Activated T-cell treated with anti-CD3 and anti-CD28 coated beads for 24 hours (primary cell): ENCODE measurements at regions not wholly inside any gene's neighbourhood (a gene's known extent, or its start where the extent isn't known, plus 50 kb on each side); places are given as distances from the start of the nearest gene placed in this dataset.

Experiments used
- DNase-seq: peaks from one replicate; pipeline ENCODE4 v3.0.0-alpha.2; 2020; ENCODE audit warnings: low read depth

DNA sequence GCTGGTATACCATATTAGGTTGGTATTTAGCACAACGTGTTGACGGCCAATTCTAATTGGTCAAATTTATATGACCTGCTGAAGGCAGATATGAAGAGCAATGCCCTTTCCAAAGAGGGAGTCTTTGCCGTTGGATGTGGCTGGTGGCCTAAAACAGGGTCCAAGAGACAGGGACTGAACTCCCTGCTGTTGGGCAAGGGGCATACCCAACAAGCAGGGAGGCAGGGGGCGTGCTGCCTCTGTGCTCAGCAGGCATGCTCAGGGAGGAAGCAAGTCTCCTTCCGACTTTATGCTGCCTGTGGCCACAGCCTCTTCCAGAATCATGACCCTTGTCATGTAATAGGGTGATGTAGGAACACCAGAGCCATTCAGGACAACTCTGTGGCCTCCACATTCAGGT lies 167.7 kb upstream of the NPVF start:
- no peak for DNase-seq

DNA sequence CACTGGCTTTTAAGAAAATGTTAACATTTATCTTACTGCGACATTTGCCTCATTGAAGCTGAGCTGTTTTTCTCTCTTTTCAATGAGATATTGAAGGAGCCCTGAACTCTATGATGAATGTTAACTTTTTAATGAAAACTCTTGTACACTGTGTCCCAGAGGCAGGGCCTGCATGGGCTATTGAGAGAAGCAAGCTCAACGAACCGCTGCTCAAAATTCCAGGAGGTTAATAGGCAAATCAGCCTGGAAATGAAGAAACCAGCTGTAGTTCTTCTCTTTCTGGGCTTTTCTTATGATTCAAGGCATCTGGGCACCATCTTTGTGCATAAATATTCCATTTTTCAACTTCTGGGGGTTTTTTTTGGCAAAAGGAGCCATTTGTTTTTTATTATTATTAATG lies 168.4 kb upstream of the NPVF start:
- no peak for DNase-seq

GRCh38 chr7:25398418-25398817 lies 170.1 kb upstream of the NPVF start:
- no peak for DNase-seq

- DNase-seq = no peak
These were observed 170.9 kb upstream of the NPVF start for GRCh38 chr7:25399000-25399750.

GRCh38 chr7:25402532-25402931 lies 174.2 kb upstream of the NPVF start:
- no peak for DNase-seq

DNA sequence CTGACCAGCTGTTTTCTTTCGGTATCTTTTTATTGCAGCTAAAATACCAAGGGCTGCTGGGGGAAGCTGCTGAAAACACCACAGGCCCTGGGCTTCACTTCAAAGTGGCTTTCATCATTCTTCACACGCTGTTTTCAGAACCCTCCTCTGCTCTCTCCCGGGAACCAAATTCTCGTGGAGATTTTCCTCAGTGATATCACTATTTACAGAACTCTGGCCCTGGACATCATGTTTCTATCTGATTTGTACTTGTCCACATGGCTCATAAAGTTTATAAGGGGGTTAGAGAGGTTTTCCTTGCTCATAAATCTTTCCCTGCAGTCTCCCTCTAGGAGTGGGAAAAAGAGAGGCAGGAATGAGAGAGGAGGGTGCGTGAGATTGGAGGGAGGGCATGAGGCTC lies 177.4 kb upstream of the NPVF start:
- DNase-seq = no peak

GRCh38 chr7:25407053-25407452 lies 178.8 kb upstream of the NPVF start:
- DNase-seq = no peak

GRCh38 chr7:25408012-25408687 lies 179.9 kb upstream of the NPVF start:
- DNase-seq = no peak

DNA sequence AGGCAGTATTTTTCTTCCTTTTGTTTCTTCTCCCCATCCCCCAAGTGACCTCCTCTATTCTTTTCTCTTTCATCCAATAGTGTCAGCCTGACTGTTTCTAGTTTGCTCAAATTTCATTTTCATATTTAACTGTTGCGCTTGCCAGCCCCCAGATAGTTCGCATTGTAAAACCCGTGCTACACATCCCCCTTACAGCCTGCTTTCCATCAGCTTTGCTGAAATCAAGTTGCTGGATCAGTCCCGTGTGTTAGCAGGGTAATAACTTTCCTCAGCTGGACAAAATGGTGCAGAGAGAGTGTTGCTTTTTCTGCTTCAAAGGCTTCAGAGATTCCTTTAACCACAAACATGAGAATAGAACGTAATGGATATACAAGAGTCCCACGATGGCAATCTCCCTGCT lies 180.6 kb upstream of the NPVF start:
- DNase-seq = no peak

GRCh38 chr7:25409897-25410636 lies 181.8 kb upstream of the NPVF start:
- no peak for DNase-seq

DNA sequence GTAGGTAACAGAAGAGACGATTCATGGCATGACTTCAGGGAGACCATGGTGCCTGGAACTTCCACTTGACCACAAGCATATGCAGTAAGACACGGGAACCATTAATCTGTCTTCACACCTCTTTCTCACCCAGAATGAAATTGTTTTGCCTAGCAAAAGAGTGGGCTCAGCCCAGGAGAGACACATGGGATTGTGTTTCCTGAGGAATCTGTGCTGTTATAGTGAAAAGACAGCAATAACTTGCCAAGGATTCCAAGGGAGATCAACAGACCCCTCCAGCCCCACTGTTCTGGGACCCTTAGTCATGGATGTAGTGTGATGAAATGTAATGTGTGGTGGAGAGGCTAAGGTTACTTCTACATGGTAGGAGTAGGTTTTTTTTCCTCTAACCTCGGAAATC lies 192.5 kb upstream of the NPVF start:
- DNase-seq = no peak

- no peak for DNase-seq
These were observed 195.8 kb upstream of the NPVF start for GRCh38 chr7:25424113-25424512.

DNA sequence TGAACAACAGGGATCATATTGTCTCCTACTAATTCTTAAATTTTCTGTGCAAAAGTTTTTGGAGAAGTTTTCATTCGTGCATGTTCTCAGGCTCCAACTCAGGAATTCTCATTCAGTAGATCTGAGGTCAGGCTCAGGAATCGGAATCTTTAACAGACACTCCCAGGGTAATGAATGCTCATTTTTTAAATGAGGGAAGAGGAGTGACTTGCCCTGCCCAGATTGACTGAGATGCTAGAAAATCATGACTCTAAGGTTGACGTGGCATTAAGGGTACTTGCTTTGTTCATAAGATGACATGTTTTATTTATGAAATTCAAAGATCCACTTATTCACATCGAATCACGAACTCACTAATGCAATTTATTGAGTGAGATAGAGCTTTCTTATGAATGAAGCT lies 196.6 kb upstream of the NPVF start:
- no peak for DNase-seq

- no peak for DNase-seq
These were observed 199.4 kb upstream of the NPVF start for GRCh38 chr7:25427721-25428120.

GRCh38 chr7:25429731-25430130 lies 201.4 kb upstream of the NPVF start:
- no peak for DNase-seq

DNA sequence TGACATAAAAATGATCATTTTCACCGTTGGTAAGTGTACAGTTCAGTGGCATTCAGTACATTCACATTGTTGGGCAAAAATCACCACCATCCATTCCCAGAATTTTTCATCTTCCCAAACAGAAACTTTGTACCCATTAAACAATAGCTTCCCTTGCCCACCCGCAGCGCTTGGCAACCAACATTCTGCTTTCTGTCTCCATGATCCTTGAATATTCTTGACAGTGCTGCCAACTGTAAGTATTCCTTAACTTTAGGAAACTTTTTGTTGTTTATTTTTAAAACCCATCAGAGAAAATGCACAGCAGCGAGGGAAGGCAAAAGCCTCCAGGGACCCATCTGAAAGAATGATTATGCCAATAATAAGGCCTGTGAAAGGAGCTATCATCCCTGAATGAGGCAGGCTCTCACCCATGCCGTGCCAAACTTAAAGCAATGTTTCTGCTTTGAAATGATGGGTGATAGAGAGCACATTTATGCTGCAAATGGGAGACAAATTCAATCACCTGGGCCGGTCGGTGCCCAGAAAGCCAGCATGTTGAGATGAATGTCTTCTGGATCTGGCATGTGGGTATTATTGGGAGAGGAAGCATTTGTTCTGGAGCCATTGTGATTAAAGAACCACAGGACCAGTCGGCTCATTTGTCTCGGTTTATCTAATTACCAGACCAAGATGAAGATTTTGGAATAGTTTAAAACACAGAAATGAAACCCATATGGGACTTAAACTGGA lies 202.1 kb upstream of the NPVF start:
- no peak for DNase-seq

- DNase-seq = no peak
These were observed 203.7 kb upstream of the NPVF start for GRCh38 chr7:25431956-25432450.

DNA sequence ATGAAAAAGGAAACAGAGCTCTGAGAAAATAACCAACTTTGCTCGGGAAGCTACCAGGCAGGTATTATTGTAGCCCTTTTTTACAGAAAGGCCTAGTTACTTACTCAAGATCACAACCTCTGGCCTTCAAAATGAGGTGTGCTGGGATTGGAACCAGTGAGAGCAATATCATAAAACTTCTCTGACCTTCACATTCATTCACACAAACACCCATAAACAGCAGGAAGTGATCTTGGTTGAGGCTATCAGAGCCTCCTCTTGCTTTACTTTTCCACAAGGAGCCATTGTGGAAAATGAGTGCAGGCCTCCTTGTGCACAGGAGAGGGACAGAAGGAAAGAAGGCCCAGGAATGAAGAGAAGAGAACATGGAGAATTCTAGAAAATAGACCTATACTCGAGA lies 204.5 kb upstream of the NPVF start:
- DNase-seq = no peak

- DNase-seq = no peak
These were observed 208.1 kb upstream of the NPVF start for GRCh38 chr7:25436413-25436812.

- no peak for DNase-seq
These were observed 209.0 kb upstream of the NPVF start for GRCh38 chr7:25437308-25437707.

GRCh38 chr7:25444991-25445390 lies 216.7 kb upstream of the NPVF start:
- DNase-seq = no peak

DNA sequence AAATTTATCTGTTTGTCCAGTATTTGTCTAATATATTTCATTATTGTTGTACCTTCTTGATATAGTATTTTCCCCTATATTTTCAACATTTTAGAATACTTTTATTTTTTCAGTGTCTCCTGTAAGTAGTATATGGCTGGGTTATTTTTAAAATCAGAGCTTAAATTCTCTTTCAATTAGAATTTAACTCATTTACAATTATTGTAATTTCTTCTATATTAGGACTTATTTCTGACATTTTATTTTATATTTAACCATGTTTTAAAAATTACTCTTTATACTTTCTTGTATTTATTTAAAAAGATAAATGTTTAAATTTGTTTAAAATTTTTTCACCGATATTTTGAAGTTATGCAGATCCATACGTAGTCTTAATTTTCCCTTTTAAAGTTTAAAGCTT lies 220.0 kb upstream of the NPVF start:
- no peak for DNase-seq
